K562 (cell line): ENCODE measurements at regions not wholly inside any gene's neighbourhood (a gene's known extent, or its start where the extent isn't known, plus 50 kb on each side); places are given as distances from the start of the nearest gene placed in this dataset.

Source experiments
- COPS2 ChIP-seq: fragments of 450-650 bp; conservative IDR thresholded peaks from 2 replicates; pipeline ENCODE4 v1.6.1; 2016; ENCODE audit warnings: mild to moderate bottlenecking, moderate library complexity
- GATAD2A ChIP-seq: fragments of 450-650 bp; IDR thresholded peaks from 2 replicates; pipeline ENCODE4 v1.6.1; 2017
- HDAC2 ChIP-seq: fragments of 450-650 bp; IDR thresholded peaks from 2 replicates; pipeline ENCODE4 v1.6.1; 2016; ENCODE audit warnings: mild to moderate bottlenecking
- MTA3 ChIP-seq: fragments of 450-650 bp; formaldehyde crosslinking; IDR thresholded peaks from 2 replicates; pipeline ENCODE4 v1.6.1; 2017; ENCODE audit warnings: mild to moderate bottlenecking, borderline replicate concordance
- NFE2 ChIP-seq: IDR thresholded peaks from 2 replicates; pipeline ENCODE4 v1.6.1; 2014; ENCODE audit warnings: antibody characterized with exemption, low read depth
- PHB2 ChIP-seq: fragments of 450-650 bp; IDR thresholded peaks from 2 replicates; pipeline ENCODE4 v1.6.1; 2017; ENCODE audit warnings: low read depth
- RBM15 ChIP-seq: fragments of 200-400 bp; formaldehyde crosslinking; IDR thresholded peaks from 2 replicates; pipeline ENCODE4 v1.6.1; 2018; ENCODE audit warnings: mild to moderate bottlenecking, low read length, moderate library complexity; ENCODE audit not compliant: insufficient read depth
- SNRNP70 ChIP-seq: fragments of 200-400 bp; formaldehyde crosslinking; optimal IDR thresholded peaks from 2 replicates; pipeline ENCODE3; 2017; ENCODE audit warnings: low read depth, low read length
- STAT5A ChIP-seq: IDR thresholded peaks from 2 replicates; pipeline ENCODE4 v1.6.1; 2012; ENCODE audit warnings: low read length, inconsistent platforms, borderline replicate concordance
- SUPT5H ChIP-seq: fragments of 450-650 bp; IDR thresholded peaks from 2 replicates; pipeline ENCODE4 v1.6.1; 2016
- TAF15 ChIP-seq: fragments of 200-400 bp; formaldehyde crosslinking; IDR thresholded peaks from 2 replicates; pipeline ENCODE4 v1.6.1; 2017; ENCODE audit warnings: mild to moderate bottlenecking, low read depth, low read length, moderate library complexity
- TBL1XR1 ChIP-seq, 2 experiments: IDR thresholded peaks; 2 replicates each; pipeline ENCODE4 v1.6.1; 2012; ENCODE audit warnings: improper control_type of control experiment in 2 of 2, low read length in 2 of 2, mild to moderate bottlenecking in 1 of 2
- ZNF184 ChIP-seq: sonication (generic); formaldehyde crosslinking; IDR thresholded peaks from 2 replicates; pipeline ENCODE4 v1.5.0; 2020; ENCODE audit warnings: missing genetic modification reagents
- ZNF384 ChIP-seq: IDR thresholded peaks from 2 replicates; pipeline ENCODE4 v1.6.1; 2012; ENCODE audit warnings: low read depth, low read length, improper control_type of control experiment
- ZNF668 ChIP-seq: fragments of 250-450 bp; sonication (Bioruptor Pico); IDR thresholded peaks from 2 replicates; pipeline ENCODE4 v1.8.0; 2022; ENCODE audit warnings: mild to moderate bottlenecking, inconsistent platforms
- TF ChIP-seq, protein P1 (sequence below): fragments of 450-650 bp; IDR thresholded peaks from 2 replicates; pipeline ENCODE4 v1.6.1; 2016; ENCODE audit warnings: mild to moderate bottlenecking, moderate library complexity
- TF ChIP-seq, protein P2 (sequence below): sonication (generic); formaldehyde crosslinking; IDR thresholded peaks from 2 replicates; pipeline ENCODE4 v1.8.0; 2022; ENCODE audit warnings: mild to moderate bottlenecking, missing genetic modification reagents
- TF ChIP-seq, protein P3 (sequence below): fragments of 450-650 bp; IDR thresholded peaks from 2 replicates; pipeline ENCODE4 v1.6.1; 2016; ENCODE audit warnings: low read depth, mild to moderate bottlenecking, moderate library complexity

DNA sequence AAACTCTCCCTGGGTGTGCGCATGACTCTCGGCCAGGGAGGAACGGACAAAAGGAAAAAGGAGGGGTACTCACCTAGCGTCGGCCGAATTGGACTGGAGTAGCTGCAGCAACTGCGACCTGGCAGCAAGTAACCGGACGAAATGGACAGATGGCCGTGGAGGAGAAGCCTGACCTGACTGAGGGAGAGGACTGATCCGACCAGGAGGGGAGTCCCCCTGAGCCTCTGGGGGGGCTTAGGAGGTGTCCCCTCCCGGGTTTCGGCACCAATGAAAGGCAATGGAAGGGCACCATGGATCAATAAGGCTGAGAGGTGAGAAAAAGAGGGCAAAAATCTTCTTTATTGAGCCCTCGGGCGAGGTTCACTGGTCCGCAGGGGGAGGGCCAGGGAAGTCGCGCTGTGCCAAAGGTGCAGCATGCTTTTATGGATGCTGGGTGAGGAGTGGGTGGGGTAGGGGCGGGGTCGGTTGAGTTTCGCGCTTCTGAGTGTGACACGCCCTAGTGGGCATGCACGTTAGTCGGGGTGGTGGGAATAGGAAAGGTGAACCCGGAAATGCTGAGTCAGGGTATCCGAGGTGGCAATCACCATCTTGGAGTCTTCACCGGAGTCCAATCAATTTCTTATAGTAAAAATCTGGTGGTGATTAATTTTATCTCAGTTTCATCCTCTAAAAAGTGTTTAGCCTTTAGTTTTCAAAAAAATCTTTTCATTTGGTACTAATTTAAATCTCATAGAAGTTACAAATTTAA is 638.5 kb upstream of the DPP6 start (continued):
- peak in 1 of 2 experiments; percentile 44; a peak in 1 of 4 replicates for TF ChIP-seq TBL1XR1 (IDR thresholded peaks at IDR 0.05; ENCODE audit: low read length in 2 of 2)
- peak; percentile 99 for TF ChIP-seq SUPT5H
- 0 out of 2 replicates have a peak, but pooled peaks have one; percentile 17 for TF ChIP-seq HDAC2
- TF ChIP-seq, protein P1, sequence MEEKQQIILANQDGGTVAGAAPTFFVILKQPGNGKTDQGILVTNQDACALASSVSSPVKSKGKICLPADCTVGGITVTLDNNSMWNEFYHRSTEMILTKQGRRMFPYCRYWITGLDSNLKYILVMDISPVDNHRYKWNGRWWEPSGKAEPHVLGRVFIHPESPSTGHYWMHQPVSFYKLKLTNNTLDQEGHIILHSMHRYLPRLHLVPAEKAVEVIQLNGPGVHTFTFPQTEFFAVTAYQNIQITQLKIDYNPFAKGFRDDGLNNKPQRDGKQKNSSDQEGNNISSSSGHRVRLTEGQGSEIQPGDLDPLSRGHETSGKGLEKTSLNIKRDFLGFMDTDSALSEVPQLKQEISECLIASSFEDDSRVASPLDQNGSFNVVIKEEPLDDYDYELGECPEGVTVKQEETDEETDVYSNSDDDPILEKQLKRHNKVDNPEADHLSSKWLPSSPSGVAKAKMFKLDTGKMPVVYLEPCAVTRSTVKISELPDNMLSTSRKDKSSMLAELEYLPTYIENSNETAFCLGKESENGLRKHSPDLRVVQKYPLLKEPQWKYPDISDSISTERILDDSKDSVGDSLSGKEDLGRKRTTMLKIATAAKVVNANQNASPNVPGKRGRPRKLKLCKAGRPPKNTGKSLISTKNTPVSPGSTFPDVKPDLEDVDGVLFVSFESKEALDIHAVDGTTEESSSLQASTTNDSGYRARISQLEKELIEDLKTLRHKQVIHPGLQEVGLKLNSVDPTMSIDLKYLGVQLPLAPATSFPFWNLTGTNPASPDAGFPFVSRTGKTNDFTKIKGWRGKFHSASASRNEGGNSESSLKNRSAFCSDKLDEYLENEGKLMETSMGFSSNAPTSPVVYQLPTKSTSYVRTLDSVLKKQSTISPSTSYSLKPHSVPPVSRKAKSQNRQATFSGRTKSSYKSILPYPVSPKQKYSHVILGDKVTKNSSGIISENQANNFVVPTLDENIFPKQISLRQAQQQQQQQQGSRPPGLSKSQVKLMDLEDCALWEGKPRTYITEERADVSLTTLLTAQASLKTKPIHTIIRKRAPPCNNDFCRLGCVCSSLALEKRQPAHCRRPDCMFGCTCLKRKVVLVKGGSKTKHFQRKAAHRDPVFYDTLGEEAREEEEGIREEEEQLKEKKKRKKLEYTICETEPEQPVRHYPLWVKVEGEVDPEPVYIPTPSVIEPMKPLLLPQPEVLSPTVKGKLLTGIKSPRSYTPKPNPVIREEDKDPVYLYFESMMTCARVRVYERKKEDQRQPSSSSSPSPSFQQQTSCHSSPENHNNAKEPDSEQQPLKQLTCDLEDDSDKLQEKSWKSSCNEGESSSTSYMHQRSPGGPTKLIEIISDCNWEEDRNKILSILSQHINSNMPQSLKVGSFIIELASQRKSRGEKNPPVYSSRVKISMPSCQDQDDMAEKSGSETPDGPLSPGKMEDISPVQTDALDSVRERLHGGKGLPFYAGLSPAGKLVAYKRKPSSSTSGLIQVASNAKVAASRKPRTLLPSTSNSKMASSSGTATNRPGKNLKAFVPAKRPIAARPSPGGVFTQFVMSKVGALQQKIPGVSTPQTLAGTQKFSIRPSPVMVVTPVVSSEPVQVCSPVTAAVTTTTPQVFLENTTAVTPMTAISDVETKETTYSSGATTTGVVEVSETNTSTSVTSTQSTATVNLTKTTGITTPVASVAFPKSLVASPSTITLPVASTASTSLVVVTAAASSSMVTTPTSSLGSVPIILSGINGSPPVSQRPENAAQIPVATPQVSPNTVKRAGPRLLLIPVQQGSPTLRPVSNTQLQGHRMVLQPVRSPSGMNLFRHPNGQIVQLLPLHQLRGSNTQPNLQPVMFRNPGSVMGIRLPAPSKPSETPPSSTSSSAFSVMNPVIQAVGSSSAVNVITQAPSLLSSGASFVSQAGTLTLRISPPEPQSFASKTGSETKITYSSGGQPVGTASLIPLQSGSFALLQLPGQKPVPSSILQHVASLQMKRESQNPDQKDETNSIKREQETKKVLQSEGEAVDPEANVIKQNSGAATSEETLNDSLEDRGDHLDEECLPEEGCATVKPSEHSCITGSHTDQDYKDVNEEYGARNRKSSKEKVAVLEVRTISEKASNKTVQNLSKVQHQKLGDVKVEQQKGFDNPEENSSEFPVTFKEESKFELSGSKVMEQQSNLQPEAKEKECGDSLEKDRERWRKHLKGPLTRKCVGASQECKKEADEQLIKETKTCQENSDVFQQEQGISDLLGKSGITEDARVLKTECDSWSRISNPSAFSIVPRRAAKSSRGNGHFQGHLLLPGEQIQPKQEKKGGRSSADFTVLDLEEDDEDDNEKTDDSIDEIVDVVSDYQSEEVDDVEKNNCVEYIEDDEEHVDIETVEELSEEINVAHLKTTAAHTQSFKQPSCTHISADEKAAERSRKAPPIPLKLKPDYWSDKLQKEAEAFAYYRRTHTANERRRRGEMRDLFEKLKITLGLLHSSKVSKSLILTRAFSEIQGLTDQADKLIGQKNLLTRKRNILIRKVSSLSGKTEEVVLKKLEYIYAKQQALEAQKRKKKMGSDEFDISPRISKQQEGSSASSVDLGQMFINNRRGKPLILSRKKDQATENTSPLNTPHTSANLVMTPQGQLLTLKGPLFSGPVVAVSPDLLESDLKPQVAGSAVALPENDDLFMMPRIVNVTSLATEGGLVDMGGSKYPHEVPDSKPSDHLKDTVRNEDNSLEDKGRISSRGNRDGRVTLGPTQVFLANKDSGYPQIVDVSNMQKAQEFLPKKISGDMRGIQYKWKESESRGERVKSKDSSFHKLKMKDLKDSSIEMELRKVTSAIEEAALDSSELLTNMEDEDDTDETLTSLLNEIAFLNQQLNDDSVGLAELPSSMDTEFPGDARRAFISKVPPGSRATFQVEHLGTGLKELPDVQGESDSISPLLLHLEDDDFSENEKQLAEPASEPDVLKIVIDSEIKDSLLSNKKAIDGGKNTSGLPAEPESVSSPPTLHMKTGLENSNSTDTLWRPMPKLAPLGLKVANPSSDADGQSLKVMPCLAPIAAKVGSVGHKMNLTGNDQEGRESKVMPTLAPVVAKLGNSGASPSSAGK: peak; percentile 60
- TF ChIP-seq ZNF384: no peak
- TF ChIP-seq, protein P2, sequence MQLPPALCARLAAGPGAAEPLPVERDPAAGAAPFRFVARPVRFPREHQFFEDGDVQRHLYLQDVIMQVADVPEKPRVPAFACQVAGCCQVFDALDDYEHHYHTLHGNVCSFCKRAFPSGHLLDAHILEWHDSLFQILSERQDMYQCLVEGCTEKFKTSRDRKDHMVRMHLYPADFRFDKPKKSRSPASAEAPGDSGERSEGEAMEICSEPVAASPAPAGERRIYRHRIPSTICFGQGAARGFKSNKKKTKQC (CRISPR knock-in tag): peak; percentile 77; the same call in 1 of the 2 replicates
- TF ChIP-seq TAF15: no peak
- no peak for TF ChIP-seq SNRNP70
- TF ChIP-seq NFE2: peak; percentile 92
- 0 out of 2 replicates have a peak, but pooled peaks have one; percentile 64 for TF ChIP-seq GATAD2A
- no peak for TF ChIP-seq PHB2
- TF ChIP-seq ZNF184: no peak
- peak; percentile 78; the same call in 1 of the 2 replicates for TF ChIP-seq MTA3
- TF ChIP-seq STAT5A: no peak
- TF ChIP-seq COPS2: no peak
- TF ChIP-seq ZNF668: no peak
- TF ChIP-seq RBM15: no peak
- TF ChIP-seq, protein P3, sequence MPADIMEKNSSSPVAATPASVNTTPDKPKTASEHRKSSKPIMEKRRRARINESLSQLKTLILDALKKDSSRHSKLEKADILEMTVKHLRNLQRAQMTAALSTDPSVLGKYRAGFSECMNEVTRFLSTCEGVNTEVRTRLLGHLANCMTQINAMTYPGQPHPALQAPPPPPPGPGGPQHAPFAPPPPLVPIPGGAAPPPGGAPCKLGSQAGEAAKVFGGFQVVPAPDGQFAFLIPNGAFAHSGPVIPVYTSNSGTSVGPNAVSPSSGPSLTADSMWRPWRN: no peak
